ENCODE measurements at regions not wholly inside any gene's neighbourhood (a gene's known extent, or its start where the extent isn't known, plus 50 kb on each side); places are given as distances from the start of the nearest gene placed in this dataset.

DNA sequence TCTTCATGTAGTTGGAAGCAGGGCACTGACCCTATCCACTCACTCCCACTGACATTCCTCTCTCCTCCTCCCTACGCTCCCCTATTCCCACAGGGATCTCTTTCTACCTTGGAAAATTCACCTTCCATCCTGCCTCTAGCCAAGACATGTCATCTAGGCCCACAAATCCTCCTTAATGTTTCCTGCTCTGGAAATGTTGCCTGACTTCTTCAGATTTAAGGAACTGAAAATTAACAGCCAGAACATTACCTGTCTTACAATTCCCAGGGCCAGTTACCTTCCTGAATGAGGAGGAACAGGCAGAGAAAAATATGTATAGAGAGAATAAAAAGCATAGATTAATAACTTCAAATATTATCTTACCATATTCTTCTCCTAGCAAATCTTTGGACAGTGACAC, 147.3 kb downstream of the MRPL39 start:
- TF ChIP-seq, protein P1, sequence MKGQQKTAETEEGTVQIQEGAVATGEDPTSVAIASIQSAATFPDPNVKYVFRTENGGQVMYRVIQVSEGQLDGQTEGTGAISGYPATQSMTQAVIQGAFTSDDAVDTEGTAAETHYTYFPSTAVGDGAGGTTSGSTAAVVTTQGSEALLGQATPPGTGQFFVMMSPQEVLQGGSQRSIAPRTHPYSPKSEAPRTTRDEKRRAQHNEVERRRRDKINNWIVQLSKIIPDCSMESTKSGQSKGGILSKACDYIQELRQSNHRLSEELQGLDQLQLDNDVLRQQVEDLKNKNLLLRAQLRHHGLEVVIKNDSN (IDR thresholded peaks at IDR 0.05), result no peak
- TF ChIP-seq CEBPB (IDR thresholded peaks at IDR 0.05) (no peak), EGR1 (IDR thresholded peaks at IDR 0.05) (no peak)
- TF ChIP-seq, protein P2, sequence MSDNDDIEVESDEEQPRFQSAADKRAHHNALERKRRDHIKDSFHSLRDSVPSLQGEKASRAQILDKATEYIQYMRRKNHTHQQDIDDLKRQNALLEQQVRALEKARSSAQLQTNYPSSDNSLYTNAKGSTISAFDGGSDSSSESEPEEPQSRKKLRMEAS (IDR thresholded peaks at IDR 0.05), result no peak

- TF ChIP-seq CREB1 (IDR thresholded peaks at IDR 0.05; ENCODE audit: low read depth) (no peak), YY1 (IDR thresholded peaks at IDR 0.05; ENCODE audit: low read depth) (no peak), EP300 (IDR thresholded peaks at IDR 0.05; ENCODE audit: borderline replicate concordance) (no peak), FOXM1 (IDR thresholded peaks at IDR 0.05; ENCODE audit: borderline replicate concordance, low read depth) (no peak), TEAD4 (IDR thresholded peaks at IDR 0.05) (no peak)
- TF ChIP-seq, protein P1 (IDR thresholded peaks at IDR 0.05), result no peak
These were observed 147.9 kb downstream of the MRPL39 start for GRCh38 chr21:25459365-25459764.

DNA sequence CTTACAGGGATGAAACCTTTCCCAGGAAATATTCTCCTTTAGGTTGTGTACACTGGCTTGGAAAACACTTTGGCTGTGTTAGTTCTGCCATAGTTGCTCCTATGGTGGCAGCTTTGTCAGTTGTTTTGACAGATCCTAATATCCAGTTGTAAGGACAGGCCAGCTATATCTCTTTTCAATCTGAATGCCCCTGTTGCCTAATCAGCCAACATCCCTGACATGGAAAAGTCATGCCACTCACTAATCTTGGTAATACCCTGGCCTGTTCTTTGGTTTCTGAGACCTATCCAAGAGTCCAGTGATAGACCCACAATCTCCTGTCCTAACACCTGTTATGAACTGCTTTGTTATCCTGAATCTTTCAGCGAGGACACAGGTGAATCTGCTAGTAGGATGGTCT, 148.8 kb downstream of the MRPL39 start:
- TF ChIP-seq FOXM1 (IDR thresholded peaks at IDR 0.05; ENCODE audit: borderline replicate concordance, low read depth) (no peak), YY1 (IDR thresholded peaks at IDR 0.05; ENCODE audit: low read depth) (no peak), TAF1 (IDR thresholded peaks at IDR 0.05; ENCODE audit: low read depth) (no peak), REST (IDR thresholded peaks at IDR 0.05; ENCODE audit: low read depth) (no peak), RAD21 (IDR thresholded peaks at IDR 0.05; ENCODE audit: low read depth) (no peak), EP300 (IDR thresholded peaks at IDR 0.05; ENCODE audit: borderline replicate concordance) (no peak), TCF12 (IDR thresholded peaks at IDR 0.05; ENCODE audit: low read depth) (no peak), CREB1 (IDR thresholded peaks at IDR 0.05; ENCODE audit: low read depth) (no peak)

DNA sequence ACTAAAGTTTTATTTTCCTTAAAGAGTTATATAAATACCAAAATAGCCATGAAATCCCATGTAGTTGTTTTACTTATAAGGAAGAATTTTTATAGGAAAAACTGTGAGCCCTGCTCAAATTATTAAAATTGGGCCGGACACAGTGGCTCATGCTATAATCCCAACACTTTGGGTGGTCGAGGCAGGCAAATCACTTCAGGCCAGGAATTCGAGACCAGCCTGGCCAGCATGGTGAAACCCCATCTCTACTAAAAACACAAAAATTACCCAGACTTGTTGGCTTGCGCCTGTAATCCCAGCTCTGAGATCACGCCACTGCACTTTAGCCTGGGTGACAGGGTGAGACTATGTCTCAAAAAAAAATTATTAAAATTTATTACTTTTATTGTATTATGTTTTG, 149.3 kb downstream of the MRPL39 start:
- TF ChIP-seq, protein P2 (IDR thresholded peaks at IDR 0.05), result no peak
- no peak for TF ChIP-seq TCF12 (IDR thresholded peaks at IDR 0.05; ENCODE audit: low read depth)
- no peak for TF ChIP-seq RAD21 (IDR thresholded peaks at IDR 0.05; ENCODE audit: low read depth)
- no peak for TF ChIP-seq YY1 (IDR thresholded peaks at IDR 0.05; ENCODE audit: low read depth)
- TF ChIP-seq TEAD4 (IDR thresholded peaks at IDR 0.05), result no peak
- TF ChIP-seq, protein P1 (IDR thresholded peaks at IDR 0.05), result no peak
- TF ChIP-seq FOXM1 (IDR thresholded peaks at IDR 0.05; ENCODE audit: borderline replicate concordance, low read depth), result no peak

DNA sequence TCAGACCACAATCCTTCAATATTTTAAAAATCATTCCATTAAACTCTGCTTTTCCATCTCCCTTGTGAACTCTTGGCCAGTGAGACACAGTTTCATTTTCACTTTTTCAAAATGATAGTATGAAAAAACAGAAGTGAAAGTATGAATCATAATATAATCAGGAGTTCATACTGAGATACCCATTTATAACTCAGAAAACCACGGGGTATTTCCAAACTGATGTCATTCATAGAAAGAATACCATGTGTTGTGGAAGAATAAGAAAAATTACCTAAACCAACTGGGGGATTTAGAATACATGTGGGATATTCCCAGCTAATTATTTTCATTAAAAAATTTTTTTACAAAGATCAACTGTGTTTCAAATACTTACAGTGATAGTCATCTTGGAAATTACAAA, 149.9 kb downstream of the MRPL39 start:
- no peak for TF ChIP-seq TEAD4 (IDR thresholded peaks at IDR 0.05)
- TF ChIP-seq, protein P1 (IDR thresholded peaks at IDR 0.05), result no peak
- no peak for TF ChIP-seq TCF12 (IDR thresholded peaks at IDR 0.05; ENCODE audit: low read depth)
- TF ChIP-seq, protein P2 (IDR thresholded peaks at IDR 0.05), result no peak
- no peak for TF ChIP-seq EGR1 (IDR thresholded peaks at IDR 0.05)
- TF ChIP-seq NFIC (IDR thresholded peaks at IDR 0.05), result no peak
- no peak for TF ChIP-seq CREB1 (IDR thresholded peaks at IDR 0.05; ENCODE audit: low read depth)
- TF ChIP-seq RAD21 (IDR thresholded peaks at IDR 0.05; ENCODE audit: low read depth), result no peak
- no peak for TF ChIP-seq REST (IDR thresholded peaks at IDR 0.05; ENCODE audit: low read depth)
- no peak for TF ChIP-seq EP300 (IDR thresholded peaks at IDR 0.05; ENCODE audit: borderline replicate concordance)
- no peak for TF ChIP-seq FOXM1 (IDR thresholded peaks at IDR 0.05; ENCODE audit: borderline replicate concordance, low read depth)
- TF ChIP-seq TAF1 (IDR thresholded peaks at IDR 0.05; ENCODE audit: low read depth), result no peak
- no peak for TF ChIP-seq ZBTB7A (IDR thresholded peaks at IDR 0.05; ENCODE audit: low read depth)

DNA sequence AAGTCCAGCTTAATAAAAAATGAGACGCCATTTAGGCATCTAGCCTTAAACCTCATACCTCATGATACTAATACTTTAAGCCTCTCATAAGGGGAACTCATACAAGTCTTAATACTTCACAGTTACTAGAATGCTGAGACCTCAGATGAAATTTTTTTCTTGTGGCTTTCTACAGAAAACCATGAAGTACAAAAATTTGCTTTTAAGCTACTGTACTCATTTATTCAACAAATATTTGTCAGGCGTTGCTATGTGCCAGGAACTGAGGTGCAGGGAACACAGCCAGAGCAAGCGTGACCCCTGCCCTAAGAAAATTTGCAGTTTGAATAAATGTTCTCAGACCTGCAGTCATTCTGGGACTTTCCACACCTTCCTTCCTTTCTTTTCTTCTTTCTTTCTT, 150.6 kb downstream of the MRPL39 start:
- no peak for TF ChIP-seq REST (IDR thresholded peaks at IDR 0.05; ENCODE audit: low read depth)
- no peak for TF ChIP-seq RAD21 (IDR thresholded peaks at IDR 0.05; ENCODE audit: low read depth)
- TF ChIP-seq EGR1 (IDR thresholded peaks at IDR 0.05), result no peak
- TF ChIP-seq CREB1 (IDR thresholded peaks at IDR 0.05; ENCODE audit: low read depth), result no peak
- TF ChIP-seq NFIC (IDR thresholded peaks at IDR 0.05), result no peak
- no peak for TF ChIP-seq TCF12 (IDR thresholded peaks at IDR 0.05; ENCODE audit: low read depth)
- TF ChIP-seq ZBTB7A (IDR thresholded peaks at IDR 0.05; ENCODE audit: low read depth), result no peak
